KMS-11 (cell line): ENCODE measurements at regions not wholly inside any gene's neighbourhood (a gene's known extent, or its start where the extent isn't known, plus 50 kb on each side); places are given as distances from the start of the nearest gene placed in this dataset.

Experiments used
- H2AFZ ChIP-seq: fragments of 200-600 bp; sonication (generic); 2 replicates; pipeline ENCODE4 v1.6.1; 2016; ENCODE audit warnings: antibody characterized with exemption, mixed run types, low read depth
- H3K27ac ChIP-seq: fragments of 200-600 bp; sonication (generic); 2 replicates; pipeline ENCODE4 v1.6.1; 2016; ENCODE audit warnings: mild to moderate bottlenecking, mixed run types
- H3K27me3 ChIP-seq: fragments of 200-600 bp; sonication (generic); 2 replicates; pipeline ENCODE4 v1.6.1; 2017; ENCODE audit warnings: mild to moderate bottlenecking, low read depth, mixed run types, moderate library complexity; ENCODE audit not compliant: insufficient read depth
- H3K36me3 ChIP-seq: fragments of 200-600 bp; sonication (generic); 2 replicates; pipeline ENCODE4 v1.6.1; 2017; ENCODE audit warnings: mild to moderate bottlenecking, mixed run types; ENCODE audit not compliant: insufficient read depth
- H3K4me1 ChIP-seq: fragments of 200-600 bp; sonication (generic); 2 replicates; pipeline ENCODE4 v1.6.1; 2016; ENCODE audit warnings: mild to moderate bottlenecking, low read depth, mixed run types; ENCODE audit not compliant: poor library complexity, severe bottlenecking
- H3K4me2 ChIP-seq: fragments of 200-600 bp; sonication (generic); 2 replicates; pipeline ENCODE4 v1.7.0; 2016; ENCODE audit warnings: mild to moderate bottlenecking, mixed run types
- H3K4me3 ChIP-seq: fragments of 200-600 bp; sonication (generic); IDR thresholded peaks from 2 replicates; pipeline ENCODE4 v1.6.1; 2017; ENCODE audit warnings: low read depth, low read length, mixed read lengths; ENCODE audit not compliant: insufficient read depth
- H3K79me2 ChIP-seq: fragments of 200-600 bp; sonication (generic); 2 replicates; pipeline ENCODE4 v1.6.1; 2016; ENCODE audit warnings: low read depth, mixed run types; ENCODE audit not compliant: insufficient read depth
- H3K9ac ChIP-seq: fragments of 200-600 bp; sonication (generic); 2 replicates; pipeline ENCODE4 v1.6.1; 2016; ENCODE audit warnings: mild to moderate bottlenecking, mixed run types
- H4K20me1 ChIP-seq: fragments of 200-600 bp; sonication (generic); 2 replicates; pipeline ENCODE4 v1.6.1; 2016; ENCODE audit warnings: mild to moderate bottlenecking, mixed run types; ENCODE audit not compliant: insufficient read depth
- CTCF ChIP-seq: fragments of 200-600 bp; sonication (generic); conservative IDR thresholded peaks from 2 replicates; pipeline ENCODE4 v1.6.1; 2017; ENCODE audit warnings: low read depth, mild to moderate bottlenecking, antibody characterized with exemption, low read length, moderate library complexity, mixed read lengths

DNA sequence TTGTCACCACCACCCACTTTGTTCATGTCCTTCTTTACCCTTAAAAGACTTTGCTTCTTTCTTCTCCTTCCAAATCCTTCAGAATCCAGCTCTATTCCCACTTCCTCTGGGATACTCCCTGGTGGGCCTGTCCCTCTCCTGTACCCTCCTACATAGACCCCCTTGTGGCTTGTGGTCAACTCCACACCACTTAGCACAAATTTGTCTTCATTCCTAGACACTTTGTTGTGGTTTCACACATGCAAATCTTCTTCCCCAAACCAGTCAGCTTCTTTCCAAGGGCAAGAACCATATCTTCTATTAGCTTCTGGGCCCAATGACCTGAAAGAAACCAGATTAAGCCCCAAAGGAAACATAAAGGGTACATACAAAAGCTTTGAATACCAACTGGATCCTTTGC is 342.4 kb downstream of the TNS1 start:
- H4K20me1 ChIP-seq, result no peaks in the 10 kb centered on the region

GRCh38 chr2:217658806-217659205 is 344.0 kb downstream of the TNS1 start:
- no peak for TF ChIP-seq CTCF
- Histone ChIP-seq H3K9ac (no peak overlapping the region), H3K27me3 (no peaks in the 10 kb centered on the region), H3K4me1 (no peaks in the 10 kb centered on the region), H3K4me3 (no peak overlapping the region), H3K36me3 (no peaks in the 10 kb centered on the region), H3K4me2 (no peak overlapping the region), H4K20me1 (no peaks in the 10 kb centered on the region), H2AFZ (no peak overlapping the region), H3K79me2 (no peaks in the 10 kb centered on the region), H3K27ac (no peak overlapping the region)

More for the DNA sequence above, 342.4 kb downstream of the TNS1 start:
- Histone ChIP-seq H3K4me2 (no peak overlapping the region), H3K4me3 (no peak overlapping the region), H3K27ac (no peak overlapping the region), H3K79me2 (no peaks in the 10 kb centered on the region), H3K27me3 (no peaks in the 10 kb centered on the region), H3K4me1 (no peaks in the 10 kb centered on the region), H3K9ac (no peak overlapping the region), H3K36me3 (no peaks in the 10 kb centered on the region), H2AFZ (no peak overlapping the region)
- TF ChIP-seq CTCF, result no peak

GRCh38 chr2:217657252-217657651 is 345.5 kb downstream of the TNS1 start:
- no peaks in the 10 kb centered on the region for H4K20me1 ChIP-seq
- H3K79me2 ChIP-seq, result no peaks in the 10 kb centered on the region
- no peak for TF ChIP-seq CTCF
- no peak overlapping the region for H3K27ac ChIP-seq
- H3K4me2 ChIP-seq, result no peak overlapping the region
- H3K27me3 ChIP-seq, result no peaks in the 10 kb centered on the region
- H3K4me3 ChIP-seq, result no peak overlapping the region
- no peaks in the 10 kb centered on the region for H3K36me3 ChIP-seq
- H2AFZ ChIP-seq, result no peak overlapping the region
- H3K9ac ChIP-seq, result no peak overlapping the region
- H3K4me1 ChIP-seq, result no peaks in the 10 kb centered on the region

DNA sequence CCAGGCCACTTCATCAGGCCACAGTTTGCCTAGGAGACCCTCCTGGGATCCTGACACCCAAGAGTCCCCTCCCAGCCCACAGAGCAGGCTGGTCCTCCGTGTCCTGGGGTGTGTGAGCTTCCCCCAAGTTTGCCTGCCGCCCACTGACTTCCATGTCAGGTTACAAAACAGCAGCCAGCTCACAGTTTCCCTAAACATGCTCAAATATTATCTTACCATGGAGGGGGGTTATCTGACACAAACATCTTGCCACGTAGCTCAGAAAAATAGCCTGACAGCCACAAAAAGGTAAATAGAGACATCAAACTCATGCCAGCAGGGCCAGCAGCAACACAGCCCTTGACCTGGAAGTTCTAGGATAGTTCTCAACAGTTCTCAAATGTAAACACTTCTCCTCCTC is 346.5 kb downstream of the TNS1 start:
- Histone ChIP-seq H3K36me3 (no peaks in the 10 kb centered on the region), H3K4me3 (no peak overlapping the region), H3K79me2 (no peaks in the 10 kb centered on the region), H3K4me1 (no peaks in the 10 kb centered on the region), H3K27ac (no peak overlapping the region), H4K20me1 (no peaks in the 10 kb centered on the region), H2AFZ (no peak overlapping the region), H3K9ac (no peak overlapping the region), H3K4me2 (no peak overlapping the region), H3K27me3 (no peaks in the 10 kb centered on the region)
- no peak for TF ChIP-seq CTCF

DNA sequence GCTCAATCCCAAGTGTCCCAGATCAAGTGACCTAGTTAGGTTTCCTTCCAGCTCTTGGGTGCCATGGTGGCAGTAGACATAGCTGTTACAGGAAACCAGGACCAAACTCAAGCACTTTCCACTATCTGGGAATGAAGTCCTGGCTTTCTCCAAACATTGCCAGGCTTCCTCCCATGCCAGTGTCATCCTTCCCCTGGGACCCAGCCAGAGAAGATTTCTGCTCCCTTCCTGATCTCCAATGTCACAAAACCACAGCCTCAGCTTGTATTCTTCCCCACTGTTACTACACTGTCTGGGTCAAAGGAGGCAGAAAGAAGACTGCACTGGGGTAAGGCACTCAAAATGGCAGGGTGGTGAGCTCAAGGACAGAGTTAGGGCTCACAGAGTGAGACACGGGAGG is 347.1 kb downstream of the TNS1 start:
- Histone ChIP-seq H3K4me3 (no peak overlapping the region), H3K79me2 (no peaks in the 10 kb centered on the region), H3K36me3 (no peaks in the 10 kb centered on the region), H2AFZ (no peak overlapping the region), H3K9ac (no peak overlapping the region), H3K27me3 (no peaks in the 10 kb centered on the region), H3K27ac (no peak overlapping the region), H4K20me1 (no peaks in the 10 kb centered on the region), H3K4me1 (no peaks in the 10 kb centered on the region), H3K4me2 (no peak overlapping the region)
- TF ChIP-seq CTCF, result no peak
